ENCODE measurements at regions not wholly inside any gene's neighbourhood (a gene's known extent, or its start where the extent isn't known, plus 50 kb on each side); places are given as distances from the start of the nearest gene placed in this dataset.
"Not testable (repeated sequence)": the region's sequence is repeated elsewhere in the genome, so short reads cannot be mapped to it uniquely, and the experiment has no call there.

GRCh38 chr15:38745126-38745525 lies 180.5 kb upstream of the RASGRP1 start:
- DNase-seq (ENCODE audit: low read depth), result no peak

- no peak for DNase-seq (ENCODE audit: low read depth)
Measured at GRCh38 chr15:38745626-38746025, 181.0 kb upstream of the RASGRP1 start.

GRCh38 chr15:38746211-38746610 lies 181.6 kb upstream of the RASGRP1 start:
- no peak for DNase-seq (ENCODE audit: low read depth)

GRCh38 chr15:38748710-38749109 lies 184.1 kb upstream of the RASGRP1 start:
- DNase-seq (ENCODE audit: low read depth), result no peak

GRCh38 chr15:38750786-38751185 lies 186.2 kb upstream of the RASGRP1 start:
- no peak for DNase-seq (ENCODE audit: low read depth)

GRCh38 chr15:38755718-38756117 lies 191.1 kb upstream of the RASGRP1 start:
- DNase-seq (ENCODE audit: low read depth), result no peak

GRCh38 chr15:38756441-38756840 lies 191.8 kb upstream of the RASGRP1 start:
- DNase-seq (ENCODE audit: low read depth), result no peak

GRCh38 chr15:38758043-38758442 lies 193.4 kb upstream of the RASGRP1 start:
- DNase-seq (ENCODE audit: low read depth), result no peak

GRCh38 chr15:38761681-38762080 lies 197.1 kb upstream of the RASGRP1 start:
- DNase-seq (ENCODE audit: low read depth), result no peak

- DNase-seq (ENCODE audit: low read depth), result no peak
Measured at GRCh38 chr15:38768970-38769369, 204.4 kb upstream of the RASGRP1 start.

- DNase-seq (ENCODE audit: low read depth), result no peak
Measured at GRCh38 chr15:38769492-38769891, 204.9 kb upstream of the RASGRP1 start.

- not testable (repeated sequence) for DNase-seq (ENCODE audit: low read depth)
Measured at GRCh38 chr15:38774076-38774475, 209.5 kb upstream of the RASGRP1 start.

- DNase-seq (ENCODE audit: low read depth), result no peak
Measured at GRCh38 chr15:38781196-38781595, 216.6 kb upstream of the RASGRP1 start.

GRCh38 chr15:38782156-38782555 lies 217.5 kb upstream of the RASGRP1 start:
- no peak for DNase-seq (ENCODE audit: low read depth)

GRCh38 chr15:38788918-38789317 lies 224.3 kb upstream of the RASGRP1 start:
- DNase-seq (ENCODE audit: low read depth), result no peak

GRCh38 chr15:38789566-38789965 lies 225.0 kb upstream of the RASGRP1 start:
- DNase-seq (ENCODE audit: low read depth), result no peak

GRCh38 chr15:38793206-38793810 lies 228.7 kb upstream of the RASGRP1 start:
- no peak for DNase-seq (ENCODE audit: low read depth)

GRCh38 chr15:38795471-38796245 lies 231.0 kb upstream of the RASGRP1 start:
- DNase-seq (ENCODE audit: low read depth), result no peak

- no peak for DNase-seq (ENCODE audit: low read depth)
Measured at GRCh38 chr15:38796589-38796988, 232.0 kb upstream of the RASGRP1 start.

- not testable (repeated sequence) for DNase-seq (ENCODE audit: low read depth)
Measured at GRCh38 chr15:38797506-38797905, 232.9 kb upstream of the RASGRP1 start.

GRCh38 chr15:38799202-38799601 lies 234.6 kb upstream of the RASGRP1 start:
- not testable (repeated sequence) for DNase-seq (ENCODE audit: low read depth)

- no peak for DNase-seq (ENCODE audit: low read depth)
Measured at GRCh38 chr15:38809621-38810020, 245.0 kb upstream of the RASGRP1 start.

GRCh38 chr15:38810686-38811085 lies 246.1 kb upstream of the RASGRP1 start:
- DNase-seq (ENCODE audit: low read depth), result no peak

- not testable (repeated sequence) for DNase-seq (ENCODE audit: low read depth)
Measured at GRCh38 chr15:38814254-38814653, 249.6 kb upstream of the RASGRP1 start.

Data from activated T-cell treated with anti-CD3 and anti-CD28 coated beads for 24 hours (primary cell).